ENCODE measurements at regions not wholly inside any gene's neighbourhood (a gene's known extent, or its start where the extent isn't known, plus 50 kb on each side); places are given as distances from the start of the nearest gene placed in this dataset.

GRCh38 chrX:33726281-33727160 lies 405.6 kb downstream of the FAM47A start:
- 11 to 19% (median 12%) methylated on average over 37 to 45 of the region's 45 CpGs for WGBS, 3 donors
- peak overlapping the region; percentile 55 for H3K4me3 ChIP-seq
- peaks cover 0 to 19% (median 0%) of the 10 kb centered on the region in 3 donors for H3K27me3 ChIP-seq (ENCODE audit: insufficient read depth in 3 of 3, low read length in 2 of 3)
- DNase-seq (peak; percentile 5 to 54), ATAC-seq (peak in 3 of 4 donors; percentile 22 to 64 (median 60))
- no peak for TF ChIP-seq CTCF (IDR thresholded peaks at IDR 0.05)
- no peaks in the 10 kb centered on the region for H3K9me3 ChIP-seq
- intact Hi-C loops (cut with DNase I): no loop called here
- no peak overlapping the region for H3K27ac ChIP-seq
- no peaks in the 10 kb centered on the region for H3K36me3 ChIP-seq (ENCODE audit: insufficient read depth in 1 of 2, low read depth in 1 of 2)
- H3K4me1 ChIP-seq: no peaks in the 10 kb centered on the region

- TF ChIP-seq CTCF (IDR thresholded peaks at IDR 0.05): no peak
- intact Hi-C loops (cut with DNase I): no loop called here
- Histone ChIP-seq H3K27ac (no peak overlapping the region), H3K27me3 (ENCODE audit: insufficient read depth in 3 of 3, low read length in 2 of 3) (peaks cover 0 to 19% (median 0%) of the 10 kb centered on the region in 3 donors), H3K4me3 (peak overlapping the region; percentile 55), H3K4me1 (no peaks in the 10 kb centered on the region), H3K36me3 (ENCODE audit: insufficient read depth in 1 of 2, low read depth in 1 of 2) (no peaks in the 10 kb centered on the region), H3K9me3 (no peaks in the 10 kb centered on the region)
- DNase-seq: peak in 1 of 2 donors; percentile 15
- 1 to 10% (median 1%) methylated on average over 15 of the region's 15 CpGs for WGBS, 3 donors
- ATAC-seq: peak; percentile 53 to 74 (median 62)
Measured at GRCh38 chrX:33725535-33726210, 406.4 kb downstream of the FAM47A start.

- intact Hi-C loops (cut with DNase I): no loop called here
- TF ChIP-seq CTCF (IDR thresholded peaks at IDR 0.05): no peak
- Histone ChIP-seq H3K4me3 (no peak overlapping the region), H3K27ac (no peak overlapping the region), H3K36me3 (ENCODE audit: insufficient read depth in 1 of 2, low read depth in 1 of 2) (no peaks in the 10 kb centered on the region), H3K4me1 (no peaks in the 10 kb centered on the region), H3K9me3 (no peaks in the 10 kb centered on the region), H3K27me3 (ENCODE audit: insufficient read depth in 3 of 3, low read length in 2 of 3) (peaks cover 0 to 12% (median 0%) of the 10 kb centered on the region in 3 donors)
- DNase-seq (no peak), ATAC-seq (no peak)
- 80 to 90% (median 89%) methylated on average over 1 of the region's 1 CpG for WGBS, 3 donors
Measured at GRCh38 chrX:33721927-33722326, 410.2 kb downstream of the FAM47A start.

GRCh38 chrX:33686105-33686504 lies 446.0 kb downstream of the FAM47A start:
- peaks cover 7% of the 10 kb centered on the region for H3K9me3 ChIP-seq
- no peaks in the 10 kb centered on the region for H3K27me3 ChIP-seq (ENCODE audit: insufficient read depth in 3 of 3, low read length in 2 of 3)
- intact Hi-C loops (cut with DNase I): no loop called here
- no peaks in the 10 kb centered on the region for H3K4me1 ChIP-seq
- no peak overlapping the region for H3K27ac ChIP-seq
- no peaks in the 10 kb centered on the region for H3K36me3 ChIP-seq (ENCODE audit: insufficient read depth in 1 of 2, low read depth in 1 of 2)
- WGBS, 3 donors: 67 to 95% (median 81%) methylated on average over 1 of the region's 1 CpG
- ATAC-seq (no peak), DNase-seq (no peak)
- no peak overlapping the region for H3K4me3 ChIP-seq
- no peak for TF ChIP-seq CTCF (IDR thresholded peaks at IDR 0.05)
